ENCODE measurements at regions not wholly inside any gene's neighbourhood (a gene's known extent, or its start where the extent isn't known, plus 50 kb on each side); places are given as distances from the start of the nearest gene placed in this dataset.

GRCh38 chr4:156501962-156502361 is 469.6 kb downstream of the PDGFC start:
- no peak for TF ChIP-seq CTCF (IDR thresholded peaks at IDR 0.05)
- TF ChIP-seq EP300 (IDR thresholded peaks at IDR 0.05), result no peak

Data from esophagus muscularis mucosa (tissue), 3 donors.